DND-41 (cell line): ENCODE measurements at regions not wholly inside any gene's neighbourhood (a gene's known extent, or its start where the extent isn't known, plus 50 kb on each side); places are given as distances from the start of the nearest gene placed in this dataset.
A peak's percentile ranks its signal among the peaks of the same experiment; 100 is the strongest.

Source experiments
- EZH2 ChIP-seq: IDR thresholded peaks from 3 replicates; pipeline ENCODE4 v1.6.1; 2012; ENCODE audit warnings: borderline replicate concordance, low read depth, mild to moderate bottlenecking, moderate library complexity, low read length, inconsistent platforms; ENCODE audit not compliant: severe bottlenecking
- TF ChIP-seq, protein P1 (sequence below): IDR thresholded peaks from 2 replicates; pipeline ENCODE4 v1.5.1; 2012; ENCODE audit warnings: borderline replicate concordance, low read length, moderate library complexity, mild to moderate bottlenecking; ENCODE audit not compliant: poor library complexity, severe bottlenecking; ENCODE audit errors: extremely low read depth

DNA sequence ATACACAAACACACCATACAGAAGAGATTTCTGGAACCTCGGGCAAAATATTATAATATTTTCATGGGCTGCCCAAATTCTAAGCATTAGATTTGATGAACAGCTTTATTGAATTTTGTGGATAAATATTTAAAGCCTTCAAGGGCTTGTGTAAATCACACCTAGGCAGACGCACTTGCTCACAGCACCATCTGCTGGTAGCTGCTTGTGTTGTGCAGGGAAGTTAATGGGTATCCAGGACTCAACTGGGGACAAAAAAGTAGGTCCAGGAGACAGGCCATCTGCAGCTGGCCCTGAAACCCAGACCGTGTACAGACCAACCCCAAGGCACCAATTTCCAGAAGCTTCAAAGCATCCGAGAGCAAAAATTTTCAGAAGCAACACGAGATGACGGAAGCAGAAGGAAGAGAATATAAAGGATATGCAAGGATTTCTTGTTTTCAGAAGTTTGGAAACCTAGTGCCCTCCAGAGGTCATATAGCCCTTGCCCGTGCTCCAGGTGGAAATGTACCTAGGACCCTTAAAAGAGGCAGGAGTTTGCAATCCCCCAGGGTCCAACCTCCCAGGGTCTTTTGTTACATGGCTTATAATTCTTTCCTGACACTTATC is 140.0 kb downstream of the CHD9NB start:
- TF ChIP-seq, protein P1, sequence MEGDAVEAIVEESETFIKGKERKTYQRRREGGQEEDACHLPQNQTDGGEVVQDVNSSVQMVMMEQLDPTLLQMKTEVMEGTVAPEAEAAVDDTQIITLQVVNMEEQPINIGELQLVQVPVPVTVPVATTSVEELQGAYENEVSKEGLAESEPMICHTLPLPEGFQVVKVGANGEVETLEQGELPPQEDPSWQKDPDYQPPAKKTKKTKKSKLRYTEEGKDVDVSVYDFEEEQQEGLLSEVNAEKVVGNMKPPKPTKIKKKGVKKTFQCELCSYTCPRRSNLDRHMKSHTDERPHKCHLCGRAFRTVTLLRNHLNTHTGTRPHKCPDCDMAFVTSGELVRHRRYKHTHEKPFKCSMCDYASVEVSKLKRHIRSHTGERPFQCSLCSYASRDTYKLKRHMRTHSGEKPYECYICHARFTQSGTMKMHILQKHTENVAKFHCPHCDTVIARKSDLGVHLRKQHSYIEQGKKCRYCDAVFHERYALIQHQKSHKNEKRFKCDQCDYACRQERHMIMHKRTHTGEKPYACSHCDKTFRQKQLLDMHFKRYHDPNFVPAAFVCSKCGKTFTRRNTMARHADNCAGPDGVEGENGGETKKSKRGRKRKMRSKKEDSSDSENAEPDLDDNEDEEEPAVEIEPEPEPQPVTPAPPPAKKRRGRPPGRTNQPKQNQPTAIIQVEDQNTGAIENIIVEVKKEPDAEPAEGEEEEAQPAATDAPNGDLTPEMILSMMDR, result peak; percentile 87
- TF ChIP-seq EZH2, result no peak
